GM18508 (cell line): ENCODE measurements at regions not wholly inside any gene's neighbourhood (a gene's known extent, or its start where the extent isn't known, plus 50 kb on each side); places are given as distances from the start of the nearest gene placed in this dataset.

Source experiments
- ATAC-seq: cut with Tn5 transposase; IDR thresholded peaks from one replicate; pipeline ENCODE4 v1.9.1; 2021; ENCODE audit warnings: moderate number of reproducible peaks; ENCODE audit not compliant: insufficient read depth, unreplicated experiment

DNA sequence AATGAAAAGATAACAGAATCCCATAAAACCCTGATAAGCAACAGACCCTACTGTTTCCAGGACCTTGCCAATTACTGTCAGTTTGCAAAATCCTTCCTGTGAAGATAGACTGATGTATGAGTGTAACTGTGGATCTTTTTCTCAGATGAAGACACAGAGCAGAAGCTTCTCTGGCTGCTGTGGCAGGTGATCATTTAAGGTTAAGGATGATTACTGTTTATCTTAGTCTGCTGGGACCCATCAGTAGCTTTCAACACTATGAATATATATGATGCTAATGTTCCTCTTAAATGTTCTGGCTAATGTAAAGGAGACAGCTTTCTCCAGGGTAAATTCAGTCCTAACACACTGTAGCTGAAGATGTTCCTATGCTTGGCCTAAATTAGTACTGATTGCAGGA lies 56.0 kb upstream of the CTTNBP2 start:
- ATAC-seq, result no peak

DNA sequence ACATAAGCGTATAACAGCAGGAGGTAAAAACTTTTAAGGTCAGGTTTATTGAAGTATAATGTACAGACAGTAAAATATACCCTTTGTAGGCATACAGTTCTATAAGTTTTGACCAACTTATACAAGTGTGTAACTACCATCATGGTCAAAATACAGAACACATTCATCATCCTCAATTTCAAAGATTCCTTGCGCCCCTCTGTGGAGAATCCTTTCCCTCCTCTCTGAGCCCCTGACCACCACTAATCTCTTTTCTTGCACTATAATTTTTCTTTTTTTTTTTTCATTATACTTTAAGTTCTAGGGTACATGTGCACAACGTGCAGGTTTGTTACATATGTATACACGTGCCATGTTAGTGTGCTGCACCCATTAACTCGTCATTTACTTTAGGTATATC lies 58.1 kb upstream of the CTTNBP2 start:
- no peak for ATAC-seq

DNA sequence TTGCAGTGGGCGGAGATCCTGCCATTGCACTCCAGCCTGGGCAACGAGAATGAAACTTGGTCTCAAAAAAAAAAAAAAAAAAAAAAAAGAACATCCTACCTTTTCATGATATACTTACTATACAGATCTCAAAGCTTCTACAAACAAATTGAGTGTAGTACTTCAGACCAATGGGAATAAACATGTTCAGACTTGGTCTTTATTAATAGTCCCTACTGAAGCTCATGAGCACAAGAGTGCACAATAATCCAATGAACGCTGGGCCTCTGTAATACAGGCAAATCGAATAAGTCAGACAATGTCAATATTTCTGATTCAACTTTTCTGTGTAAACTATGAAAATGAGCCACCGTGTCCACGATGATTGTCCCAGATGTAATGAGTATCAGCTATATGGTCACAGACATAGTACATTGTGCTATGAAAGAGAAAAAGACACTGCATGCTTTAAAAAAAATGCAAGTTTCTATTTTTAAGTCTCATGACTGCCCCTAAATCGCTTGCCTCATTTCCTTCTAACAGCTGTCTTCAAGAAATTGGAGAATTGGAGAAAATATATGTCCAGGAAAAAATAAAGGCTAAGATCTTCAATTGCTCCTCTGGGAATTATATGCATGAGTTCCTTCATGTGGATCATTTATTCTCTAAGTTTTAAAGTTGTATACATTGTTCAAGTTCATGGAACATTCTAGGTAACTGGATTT lies 64.0 kb upstream of the CTTNBP2 start:
- ATAC-seq, result no peak

DNA sequence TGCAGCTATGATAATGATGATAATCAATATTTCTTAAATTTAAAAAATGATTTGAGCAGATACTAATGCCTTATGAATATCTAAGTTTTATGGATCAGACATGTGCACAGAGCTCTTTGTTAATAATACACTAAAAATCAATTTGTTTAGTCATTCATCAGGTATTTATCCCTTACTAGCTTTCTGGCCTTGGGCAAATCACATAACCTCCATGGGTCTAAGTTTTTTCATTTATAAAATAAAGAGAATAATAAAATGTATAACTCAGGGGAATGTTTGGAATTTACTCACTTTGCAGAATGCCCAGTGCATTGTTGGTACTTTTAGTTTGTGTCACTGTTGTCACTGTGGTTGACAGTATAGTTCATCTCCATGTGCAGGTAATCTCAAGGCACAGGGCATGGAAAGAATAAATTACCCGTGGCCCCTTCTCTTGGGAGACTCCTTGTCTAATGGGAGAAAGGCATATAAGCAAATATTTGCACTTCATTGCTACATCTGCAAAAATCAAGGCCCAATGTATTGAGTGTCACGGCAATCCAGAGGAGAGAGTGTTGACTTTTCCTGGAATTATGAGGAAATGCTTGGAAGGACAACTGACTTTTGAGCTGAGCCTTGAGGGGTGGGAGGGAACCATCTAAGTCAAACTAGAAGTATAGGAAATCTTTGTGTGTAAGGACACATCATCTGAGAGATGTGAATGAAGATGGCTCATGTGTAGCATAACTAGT lies 64.7 kb upstream of the CTTNBP2 start:
- no peak for ATAC-seq

DNA sequence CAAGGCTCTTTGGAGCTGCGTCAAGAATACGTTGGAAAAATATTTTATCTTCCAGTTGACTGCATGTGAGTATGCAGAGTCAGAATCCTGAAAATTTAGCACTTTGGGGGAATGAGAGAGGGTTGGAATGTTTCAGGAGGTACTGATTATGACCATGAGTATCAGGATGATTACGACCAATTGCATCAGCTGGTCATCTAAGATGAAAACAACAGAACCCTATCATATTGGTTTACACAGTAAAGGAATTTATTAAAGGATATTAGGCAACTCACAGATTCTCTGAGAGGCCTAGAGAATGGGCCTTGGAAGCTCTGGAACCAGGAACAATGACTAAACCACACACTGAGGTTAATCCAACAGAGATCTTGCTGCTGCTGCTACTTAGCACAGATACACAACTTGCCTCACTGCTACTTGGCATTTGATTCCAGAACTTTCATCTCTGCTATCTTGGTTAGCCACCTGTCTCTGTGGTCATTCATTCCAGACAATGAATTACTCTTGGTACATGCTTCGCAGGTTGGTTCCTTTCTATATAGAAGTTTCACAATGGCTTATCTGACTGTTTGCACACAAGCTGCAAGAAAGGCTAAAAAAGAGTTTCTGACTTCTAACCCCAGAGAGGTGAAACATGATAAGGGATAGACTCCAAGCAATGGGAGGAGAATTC lies 68.0 kb upstream of the CTTNBP2 start:
- ATAC-seq, result no peak

DNA sequence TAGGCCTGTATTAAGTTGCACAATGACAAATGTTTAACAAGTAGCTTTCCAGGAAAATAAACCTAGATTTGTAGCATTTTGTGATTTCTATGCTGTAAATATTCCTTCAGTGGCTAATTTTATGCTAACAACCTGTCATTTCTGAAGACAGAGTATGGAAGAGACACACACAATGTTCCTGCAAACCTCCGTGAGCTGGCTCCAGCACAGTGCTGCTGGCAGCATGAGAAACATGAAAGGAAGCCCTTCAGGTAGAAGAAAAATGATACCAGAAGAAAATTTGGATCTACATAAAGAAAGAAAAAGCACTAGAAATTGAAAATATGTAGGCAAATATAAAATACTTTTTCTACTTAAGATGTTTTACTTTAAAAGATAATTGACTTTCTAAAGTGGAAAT lies 69.5 kb upstream of the CTTNBP2 start:
- ATAC-seq, result no peak

DNA sequence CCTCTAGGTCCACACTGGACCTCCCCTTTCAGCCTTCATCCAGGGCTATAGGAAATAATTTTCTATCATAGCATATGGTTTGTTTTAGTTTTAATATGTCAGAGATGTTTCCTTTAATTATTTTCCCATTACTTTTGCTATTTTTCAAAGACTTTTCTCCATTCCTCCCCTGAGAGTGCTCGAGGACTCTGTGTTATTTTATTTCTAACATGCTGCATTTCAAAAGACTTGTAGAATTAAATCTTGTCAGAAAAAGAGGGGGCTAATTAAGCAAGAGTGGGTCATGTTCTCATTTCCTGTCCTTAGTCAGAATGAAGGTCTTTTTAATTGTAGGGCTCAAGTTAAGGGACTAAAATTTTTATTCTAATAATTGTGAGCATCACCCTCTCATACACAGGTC lies 71.6 kb upstream of the CTTNBP2 start:
- no peak for ATAC-seq

DNA sequence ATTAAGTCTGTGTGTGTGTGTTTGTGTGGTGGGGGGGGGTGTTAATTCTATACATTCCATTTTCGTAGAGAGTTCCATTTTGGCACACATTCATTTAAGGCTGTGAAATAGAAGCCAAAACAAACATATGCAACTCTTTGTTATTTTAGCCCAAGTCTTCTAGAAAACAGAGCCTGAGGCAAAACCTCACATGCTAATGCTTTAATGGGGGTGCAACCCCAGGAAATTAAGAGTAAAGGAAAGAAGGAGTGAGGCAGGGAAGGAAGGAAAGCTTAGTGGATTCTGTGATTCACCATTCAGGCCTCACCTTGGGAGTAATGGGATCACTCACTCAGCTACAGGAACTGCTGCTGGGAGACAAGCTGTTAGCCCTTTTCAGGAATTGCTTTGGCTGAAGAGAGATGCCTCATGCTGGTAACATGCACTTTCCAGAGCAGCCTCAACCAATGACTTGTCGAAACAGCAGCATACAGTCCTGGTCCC lies 73.0 kb upstream of the CTTNBP2 start:
- ATAC-seq, result no peak

DNA sequence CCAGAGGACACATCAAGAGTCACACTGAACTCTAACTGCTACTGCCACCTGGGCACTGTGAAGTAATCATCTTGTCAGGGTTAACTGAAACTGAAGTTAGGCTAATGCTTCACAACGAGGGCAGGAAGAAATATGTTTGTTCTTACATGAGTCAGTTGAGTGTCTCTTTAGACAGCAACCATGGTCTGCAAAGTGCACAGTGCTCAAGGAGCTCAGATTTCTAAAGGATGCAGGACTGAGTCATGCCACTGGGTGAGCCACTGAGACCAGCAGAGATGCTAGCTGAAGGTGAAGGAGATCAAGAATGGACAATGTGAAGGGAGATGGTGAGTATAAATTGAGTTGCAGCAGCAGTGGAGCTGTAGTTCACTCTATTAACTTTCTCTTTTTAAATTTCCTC lies 76.0 kb upstream of the CTTNBP2 start:
- no peak for ATAC-seq

DNA sequence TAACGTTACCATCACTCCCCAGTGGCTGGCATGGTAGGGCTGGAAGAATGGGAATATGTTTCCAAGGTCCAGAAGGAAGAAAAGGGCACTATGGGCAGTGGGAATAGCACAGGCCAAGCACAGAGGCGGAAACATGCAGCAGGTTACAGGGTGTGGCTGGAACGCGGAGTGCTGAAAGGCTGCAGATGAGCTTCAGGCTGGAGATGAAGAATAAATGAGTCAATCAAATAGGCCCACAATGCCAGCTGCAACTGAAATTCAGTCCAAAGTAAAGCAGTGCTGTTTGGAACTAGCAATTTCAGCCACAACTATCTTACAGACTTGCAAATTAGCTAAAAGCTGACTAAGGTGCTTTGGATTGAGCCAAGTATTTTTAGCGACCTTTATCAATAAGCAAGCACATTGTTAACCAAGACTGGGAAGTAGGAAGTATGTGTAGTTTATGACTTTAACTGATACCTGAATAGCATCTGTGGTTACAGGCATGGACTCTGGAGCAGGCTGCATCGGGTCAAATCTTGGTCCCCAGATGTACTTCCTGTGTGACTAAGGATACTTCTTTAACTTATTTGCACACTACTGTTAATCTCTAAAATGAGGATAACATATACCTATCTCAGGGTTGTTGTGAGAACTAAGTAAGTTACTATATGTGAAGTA lies 77.5 kb upstream of the CTTNBP2 start:
- no peak for ATAC-seq

DNA sequence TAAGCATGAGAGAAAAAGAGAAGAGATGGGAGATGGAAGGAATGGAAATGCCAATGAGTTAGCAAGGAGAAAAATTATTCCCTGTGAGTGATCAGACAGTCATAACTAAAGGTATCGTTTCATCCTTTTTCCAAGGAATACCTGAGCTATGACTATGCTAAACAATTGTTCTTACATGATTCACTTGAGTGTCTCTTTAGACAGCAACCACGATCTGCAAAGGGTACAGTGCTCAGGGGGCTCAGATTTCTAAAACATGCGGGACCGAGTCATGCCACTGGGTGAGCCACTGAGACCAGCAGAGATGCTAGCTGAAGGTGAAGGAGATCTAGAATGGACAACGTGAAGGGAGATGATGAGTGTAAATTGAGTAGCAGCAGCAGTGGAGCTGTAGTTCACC lies 78.0 kb upstream of the CTTNBP2 start:
- ATAC-seq, result no peak

DNA sequence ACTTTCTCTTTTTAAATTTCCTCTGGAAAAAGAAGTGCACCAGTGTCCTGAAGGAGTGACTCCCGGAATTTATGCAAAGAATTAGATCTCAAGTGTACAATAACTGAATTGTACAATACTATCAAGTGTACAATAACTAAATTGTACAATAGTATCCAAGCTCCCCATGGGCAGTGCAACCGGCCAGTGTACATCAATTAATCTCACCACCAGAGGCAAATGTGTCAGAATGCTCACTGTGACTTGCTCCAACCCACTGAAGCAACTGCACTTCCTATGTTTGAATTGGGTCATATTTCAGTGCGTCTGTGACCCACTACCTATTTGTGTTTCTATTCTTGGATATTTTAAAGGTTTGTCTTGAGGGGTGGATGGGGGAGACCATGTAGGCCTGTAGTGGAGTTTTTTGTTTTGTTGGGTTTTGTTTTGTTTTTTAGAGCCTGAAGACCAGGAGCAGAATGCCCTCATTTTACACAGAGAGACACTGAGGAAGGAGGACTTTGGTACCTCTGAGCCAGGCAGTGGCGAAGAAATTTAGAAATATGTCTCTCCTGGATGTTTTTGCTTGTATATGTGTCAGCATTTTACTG lies 78.5 kb upstream of the CTTNBP2 start:
- ATAC-seq, result no peak

DNA sequence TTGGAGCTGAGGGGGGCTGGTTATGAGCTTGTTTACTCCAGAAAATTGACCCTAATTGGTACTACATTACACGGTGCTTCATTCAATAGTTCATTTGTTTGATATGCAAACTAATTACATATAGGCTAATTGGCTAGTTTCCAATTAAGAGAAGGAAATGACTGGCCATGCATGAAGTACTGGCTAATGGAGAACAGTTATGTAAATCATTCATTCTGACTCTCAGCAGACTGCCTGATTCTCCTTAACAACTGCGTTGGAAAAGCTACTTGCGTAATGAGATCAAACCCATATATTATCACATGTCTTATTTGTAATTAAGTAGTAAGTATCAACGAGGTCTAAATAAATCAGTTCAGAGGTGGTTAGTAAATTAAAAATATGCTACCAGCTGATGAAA lies 81.8 kb upstream of the CTTNBP2 start:
- no peak for ATAC-seq

DNA sequence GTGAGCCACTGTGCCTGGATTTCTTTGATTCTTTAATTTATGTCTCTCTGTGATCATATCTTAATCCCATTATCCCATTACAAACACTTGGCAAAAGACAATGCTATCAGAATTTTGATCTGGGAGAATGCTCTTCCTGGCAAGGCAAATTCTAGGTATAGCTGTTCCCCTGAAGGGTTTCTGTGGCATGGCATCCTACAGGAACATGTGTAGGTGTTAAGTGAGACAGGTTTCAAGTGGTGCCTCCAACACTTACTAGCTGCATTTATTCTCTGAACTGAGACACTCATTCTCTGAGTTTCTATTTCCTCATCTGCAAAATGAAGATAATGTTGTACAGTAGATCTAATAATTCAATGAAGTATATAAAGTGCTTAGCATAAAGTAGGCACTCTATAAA lies 87.1 kb upstream of the CTTNBP2 start:
- no peak for ATAC-seq

DNA sequence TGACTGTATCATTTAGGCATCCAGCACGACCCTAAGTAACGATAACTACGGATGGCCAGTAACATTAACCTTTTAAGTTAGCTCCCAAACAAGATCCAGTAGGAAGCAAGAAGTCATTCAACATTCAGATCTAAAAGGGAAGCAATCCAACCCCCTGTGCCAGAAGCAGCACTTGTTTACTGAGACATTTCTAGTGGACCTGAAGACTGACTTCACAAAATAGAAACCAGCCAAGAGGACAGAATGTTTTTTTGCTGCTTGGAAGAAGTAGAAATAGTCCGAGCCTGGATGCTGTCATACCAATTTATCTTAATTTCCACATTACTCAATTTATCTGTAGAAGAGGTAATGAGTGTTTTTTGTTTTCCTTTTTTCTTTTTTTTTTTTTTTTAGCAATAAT lies 88.0 kb upstream of the CTTNBP2 start:
- no peak for ATAC-seq

DNA sequence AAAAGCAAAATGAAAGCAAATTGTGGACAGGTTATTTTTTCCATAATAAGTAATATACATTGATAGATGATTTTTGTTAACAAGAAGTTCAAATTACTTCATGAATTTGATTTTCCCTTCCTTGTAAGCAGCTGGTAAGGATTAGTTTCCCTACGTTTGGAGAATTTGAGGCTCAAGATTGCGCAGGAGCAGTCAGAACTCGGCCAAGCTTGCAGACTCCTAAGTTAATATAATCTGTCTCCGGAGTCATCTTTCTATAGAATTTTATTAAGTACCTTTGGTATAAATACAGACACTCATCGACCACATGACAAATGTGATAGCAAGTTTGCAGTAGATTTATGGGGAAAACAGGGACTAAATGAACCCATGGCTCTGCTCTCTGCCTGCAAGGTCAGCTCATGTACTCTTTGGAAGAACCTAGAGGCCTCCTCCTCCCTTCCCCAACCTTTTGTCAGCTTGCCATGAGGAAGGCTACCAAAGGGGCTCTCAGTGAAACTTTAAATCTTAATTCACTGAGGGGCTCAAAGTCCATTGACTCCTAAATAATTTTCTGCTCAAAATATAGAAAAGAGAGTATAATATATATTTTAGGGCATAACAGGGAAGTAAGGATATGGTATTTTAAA lies 89.2 kb upstream of the CTTNBP2 start:
- ATAC-seq, result no peak

DNA sequence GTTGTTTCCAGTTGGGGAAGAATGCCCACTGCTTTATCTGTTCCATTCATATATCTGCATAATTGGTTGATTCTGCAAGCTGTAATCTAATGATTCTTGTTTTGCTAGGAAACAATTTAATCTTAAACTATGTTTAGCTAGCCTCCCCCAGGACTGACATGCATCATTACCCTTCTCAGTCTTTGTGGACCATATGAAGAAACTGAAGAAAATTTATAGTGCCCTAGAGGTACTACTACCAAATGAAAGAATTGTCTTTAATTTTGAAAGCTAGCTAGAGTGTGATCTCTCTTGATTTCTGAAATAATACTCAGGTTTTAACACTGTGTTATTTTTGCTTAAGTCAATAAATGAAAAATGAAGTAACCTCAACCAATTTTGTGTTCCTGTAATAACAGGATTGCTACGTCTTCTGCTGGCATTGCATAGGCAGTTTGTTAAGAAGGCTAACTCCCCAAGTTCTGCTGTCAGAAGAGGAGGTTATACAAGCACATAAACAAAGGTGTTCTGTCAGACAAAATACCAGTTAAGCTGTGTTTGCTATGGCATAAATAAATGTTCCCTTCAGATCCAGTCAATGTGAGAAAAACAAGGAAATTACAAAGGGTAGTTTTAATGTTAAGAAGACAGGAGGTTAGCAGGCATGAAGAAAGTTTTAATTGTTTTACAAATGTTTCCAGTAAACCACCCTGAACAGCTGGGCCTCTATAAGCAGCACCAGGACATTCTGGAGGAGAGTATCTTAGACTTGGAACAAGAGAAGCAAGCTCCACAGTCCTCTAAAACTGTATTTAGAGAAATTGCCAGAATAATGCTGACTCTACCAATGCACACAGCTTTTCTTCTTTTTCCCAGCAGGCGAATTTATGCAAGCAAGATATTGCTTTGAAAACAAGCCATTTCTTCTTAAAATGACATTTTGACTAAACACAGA lies 90.3 kb upstream of the CTTNBP2 start:
- ATAC-seq, result no peak

DNA sequence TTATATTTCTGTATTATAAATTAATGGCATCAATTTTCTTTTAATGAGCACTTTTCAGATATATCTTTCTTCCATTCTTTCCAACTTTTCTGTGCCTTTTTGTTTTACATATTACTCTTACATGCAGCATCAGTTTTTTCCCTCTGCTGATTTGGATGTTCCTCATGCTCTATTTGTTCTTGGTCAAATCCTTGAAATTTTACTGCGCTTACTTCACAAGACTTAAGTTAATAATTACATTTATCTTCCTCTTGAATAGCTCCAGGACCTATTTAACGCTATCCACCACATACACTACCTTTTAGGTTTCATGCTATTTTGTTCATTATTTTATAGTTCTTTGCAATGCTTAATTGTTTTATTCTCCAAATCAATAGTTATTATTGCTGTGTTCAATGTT lies 97.6 kb upstream of the CTTNBP2 start:
- ATAC-seq, result no peak
